ENCODE measurements at regions not wholly inside any gene's neighbourhood (a gene's known extent, or its start where the extent isn't known, plus 50 kb on each side); places are given as distances from the start of the nearest gene placed in this dataset.

DNA sequence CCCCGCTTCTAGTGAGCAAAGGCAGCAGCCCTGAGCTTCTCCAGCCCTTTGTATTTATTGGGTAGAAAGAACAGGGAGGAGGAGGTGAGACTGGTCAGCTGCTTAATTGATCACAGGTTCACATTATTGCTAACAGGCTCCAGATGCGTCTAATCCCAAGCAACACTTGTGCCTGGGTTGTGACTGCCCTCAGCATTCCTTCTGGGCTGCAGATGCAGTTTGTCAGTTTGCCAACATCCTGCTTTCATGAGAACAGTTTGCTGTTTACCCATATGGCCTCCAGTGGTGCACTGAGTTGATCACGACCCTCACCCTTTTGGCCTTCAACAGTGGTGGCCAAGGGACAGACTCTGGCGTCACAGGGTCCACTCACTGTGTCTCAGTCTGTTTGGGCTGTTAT, 159.5 kb upstream of the ZNF516 start:
- DNase-seq (ENCODE audit: low read depth in 1 of 2, low spot score in 2 of 2), result no peak
- Histone ChIP-seq H2BK12ac (ENCODE audit: low read depth, low read length) (no peak overlapping the region), H3K4me1 (replicated peaks in 1 of 4; ENCODE audit: control insufficient read depth in 3 of 4, insufficient read depth in 4 of 4, low read length in 3 of 4) (no peaks in the 10 kb centered on the region), H3K79me1 (ENCODE audit: low read depth, low read length) (no peaks in the 10 kb centered on the region), H3K79me2 (ENCODE audit: control insufficient read depth in 1 of 2, insufficient read depth in 2 of 2, low read length in 2 of 2) (no peaks in the 10 kb centered on the region), H2BK120ac (replicated peaks; ENCODE audit: low read depth, low read length) (no peak overlapping the region), H4K8ac (ENCODE audit: extremely low read depth, insufficient read depth, low read length) (no peak overlapping the region), H3K9ac (replicated peaks in 1 of 4; ENCODE audit: extremely low read depth in 1 of 4, low read depth in 3 of 4, low read length in 3 of 4) (no peak overlapping the region), H3K56ac (replicated peaks; ENCODE audit: insufficient read length, low read depth, low read length) (no peak overlapping the region), H2AK5ac (ENCODE audit: low read depth, low read length) (no peak overlapping the region), H3K27me3 (replicated peaks in 1 of 4; ENCODE audit: control insufficient read depth in 3 of 4, extremely low read depth in 1 of 4, insufficient read depth in 3 of 4, low read length in 3 of 4) (no peaks in the 10 kb centered on the region), H3K36me3 (ENCODE audit: control insufficient read depth in 2 of 4, insufficient read depth in 4 of 4, low read length in 3 of 4) (no peaks in the 10 kb centered on the region), H3K18ac (ENCODE audit: extremely low read depth, low read length) (no peak overlapping the region), H3K4me3 (ENCODE audit: extremely low read depth in 1 of 4, insufficient read depth in 2 of 4, low read depth in 3 of 4, low read length in 4 of 4) (no peak overlapping the region), H3K23me2 (ENCODE audit: low read depth, low read length) (no peaks in the 10 kb centered on the region), H3K4ac (replicated peaks; ENCODE audit: insufficient read length, low read depth, low read length) (no peak overlapping the region), H2BK20ac (ENCODE audit: low read length) (no peak overlapping the region), H3K9me3 (ENCODE audit: insufficient read depth in 2 of 2, low read depth in 1 of 2, low read length in 1 of 2) (0 out of 4 replicates have a peak, but pooled peaks cover 0 to 2% of the 10 kb centered on the region in 2 experiments), H3K4me2 (ENCODE audit: insufficient read depth in 1 of 2, low read depth in 2 of 2, low read length in 2 of 2) (no peak overlapping the region), H4K5ac (ENCODE audit: insufficient read length, low read depth, low read length) (no peak overlapping the region), H3K23ac (ENCODE audit: insufficient read length) (no peak overlapping the region), H4K91ac (replicated peaks; ENCODE audit: insufficient read length, low read length) (no peak overlapping the region), H3K27ac (ENCODE audit: low read depth, low read length) (no peak overlapping the region), H2AFZ (ENCODE audit: low read length) (no peak overlapping the region), H4K20me1 (replicated peaks in 1 of 2; ENCODE audit: control insufficient read depth in 1 of 2, insufficient read depth in 2 of 2, low read length in 2 of 2) (no peaks in the 10 kb centered on the region), H2BK5ac (ENCODE audit: low read depth, low read length) (no peak overlapping the region), H2BK15ac (ENCODE audit: low read length) (no peak overlapping the region), H3K14ac (ENCODE audit: insufficient read length) (no peak overlapping the region)
- CTCF ChIA-PET (ENCODE audit: partially characterized antibody), result no interaction called here
- FAIRE-seq, result no peak
- 79% methylated on average over 4 of the region's 4 CpGs; no CpG with 5 or more reads in 1 of the 2 experiments for WGBS, 2 experiments (ENCODE audit: extremely low coverage in 1 of 2, insufficient coverage in 1 of 2, insufficient read length in 1 of 2, insufficient replicate concordance in 2 of 2, low coverage in 1 of 2, low lambda C conversion rate in 2 of 2, missing lambda C conversion rate in 1 of 2)
- TF ChIP-seq HDAC6 (IDR thresholded peaks at IDR 0.05; ENCODE audit: low read depth, low read length) (no peak), POU5F1 (IDR thresholded peaks at IDR 0.05; ENCODE audit: low read depth, low read length) (no peak), KDM5A (IDR thresholded peaks at IDR 0.05; ENCODE audit: low read length) (no peak), KDM1A (IDR thresholded peaks at IDR 0.05; ENCODE audit: borderline replicate concordance, low read length) (no peak), TBP (IDR thresholded peaks at IDR 0.05; ENCODE audit: low read depth, low read length) (no peak), PHF8 (conservative IDR thresholded peaks at IDR 0.05; ENCODE audit: low read depth, low read length) (no peak), HDAC2 (IDR thresholded peaks at IDR 0.05; ENCODE audit: borderline replicate concordance in 1 of 2, low read depth in 2 of 2, low read length in 2 of 2) (no peak), CBX5 (IDR thresholded peaks at IDR 0.05; ENCODE audit: low read depth, low read length) (no peak)
- TF ChIP-seq, protein P1, sequence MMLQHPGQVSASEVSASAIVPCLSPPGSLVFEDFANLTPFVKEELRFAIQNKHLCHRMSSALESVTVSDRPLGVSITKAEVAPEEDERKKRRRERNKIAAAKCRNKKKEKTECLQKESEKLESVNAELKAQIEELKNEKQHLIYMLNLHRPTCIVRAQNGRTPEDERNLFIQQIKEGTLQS (IDR thresholded peaks at IDR 0.05; ENCODE audit: insufficient read depth, low read depth, low read length), result no peak
- TF ChIP-seq, protein P2, sequence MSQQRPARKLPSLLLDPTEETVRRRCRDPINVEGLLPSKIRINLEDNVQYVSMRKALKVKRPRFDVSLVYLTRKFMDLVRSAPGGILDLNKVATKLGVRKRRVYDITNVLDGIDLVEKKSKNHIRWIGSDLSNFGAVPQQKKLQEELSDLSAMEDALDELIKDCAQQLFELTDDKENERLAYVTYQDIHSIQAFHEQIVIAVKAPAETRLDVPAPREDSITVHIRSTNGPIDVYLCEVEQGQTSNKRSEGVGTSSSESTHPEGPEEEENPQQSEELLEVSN (IDR thresholded peaks at IDR 0.05), result no peak
- POLR2A ChIA-PET (ENCODE audit: partially characterized antibody), result no interaction called here

Measured in H1 (cell line).